Muscle layer of duodenum (tissue), 2 donors: ENCODE measurements at regions not wholly inside any gene's neighbourhood (a gene's known extent, or its start where the extent isn't known, plus 50 kb on each side); places are given as distances from the start of the nearest gene placed in this dataset.

Source experiments
- H3K27ac ChIP-seq: one replicate; pipeline ENCODE4 v1.7.0; 2013; ENCODE audit warnings: mild to moderate bottlenecking, low read length
- H3K27me3 ChIP-seq: one replicate; pipeline ENCODE4 v1.7.0; 2013; ENCODE audit warnings: low read depth, mild to moderate bottlenecking, control low read depth, low read length
- H3K36me3 ChIP-seq, 2 donors: one replicate each; pipeline ENCODE4 v1.7.0; 2013; ENCODE audit warnings: low read length in 2 of 2, control low read depth in 1 of 2, mild to moderate bottlenecking in 1 of 2; ENCODE audit not compliant: insufficient read depth in 2 of 2, control insufficient read depth in 1 of 2
- H3K4me1 ChIP-seq, 2 donors: one replicate each; pipeline ENCODE4 v1.7.0; 2013; ENCODE audit warnings: low read length in 2 of 2, mild to moderate bottlenecking in 2 of 2, control low read depth in 1 of 2, moderate library complexity in 1 of 2; ENCODE audit not compliant: insufficient read depth in 2 of 2, control insufficient read depth in 1 of 2
- H3K4me3 ChIP-seq, 2 donors: one replicate each; pipeline ENCODE4 v1.7.0; 2013; ENCODE audit warnings: low read length in 2 of 2, low read depth in 1 of 2, mild to moderate bottlenecking in 1 of 2
- H3K9me3 ChIP-seq, 2 donors: one replicate each; pipeline ENCODE4 v1.7.0; 2013; ENCODE audit warnings: low read length in 2 of 2, control low read depth in 1 of 2, mild to moderate bottlenecking in 1 of 2; ENCODE audit not compliant: control insufficient read depth in 1 of 2
- donor health status: healthy.

- no peaks in the 10 kb centered on the region for H3K27me3 ChIP-seq
- no peak overlapping the region for H3K4me3 ChIP-seq
- H3K9me3 ChIP-seq: peaks cover 0 to 3% of the 10 kb centered on the region in 2 donors
- no peak overlapping the region for H3K27ac ChIP-seq
- no peaks in the 10 kb centered on the region for H3K36me3 ChIP-seq
- H3K4me1 ChIP-seq: no peaks in the 10 kb centered on the region
Measured at GRCh38 chr16:8260140-8260539, 330.2 kb downstream of the TMEM114 start.

- peaks cover 0 to 3% of the 10 kb centered on the region in 2 donors for H3K9me3 ChIP-seq
- H3K4me3 ChIP-seq: no peak overlapping the region
- no peaks in the 10 kb centered on the region for H3K4me1 ChIP-seq
- no peaks in the 10 kb centered on the region for H3K36me3 ChIP-seq
- no peaks in the 10 kb centered on the region for H3K27me3 ChIP-seq
- H3K27ac ChIP-seq: no peak overlapping the region
Measured at GRCh38 chr16:8258523-8258922, 331.8 kb downstream of the TMEM114 start.

GRCh38 chr16:8257561-8257960 is 332.8 kb downstream of the TMEM114 start:
- Histone ChIP-seq H3K4me3 (no peak overlapping the region), H3K4me1 (no peaks in the 10 kb centered on the region), H3K27me3 (no peaks in the 10 kb centered on the region), H3K27ac (no peak overlapping the region), H3K36me3 (no peaks in the 10 kb centered on the region), H3K9me3 (peaks cover 0 to 3% of the 10 kb centered on the region in 2 donors)

DNA sequence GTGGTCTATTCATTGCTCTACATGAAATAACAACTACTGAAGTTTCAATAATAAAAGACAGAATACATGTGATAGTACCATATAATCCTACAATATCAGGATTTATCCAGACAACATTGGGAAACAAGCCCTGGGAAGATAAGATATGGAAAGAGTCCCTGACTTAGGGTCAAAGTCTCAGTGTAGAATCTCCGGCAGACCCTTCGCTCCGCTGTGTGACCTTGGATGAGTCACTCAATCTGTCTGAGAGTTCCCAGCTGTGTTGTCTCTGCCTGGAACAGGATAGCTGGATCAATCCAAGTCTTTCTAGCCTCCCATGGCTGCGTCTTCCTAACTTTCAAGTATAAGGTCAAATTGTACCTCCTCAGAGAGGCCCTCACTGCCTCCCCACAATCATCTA is 335.9 kb downstream of the TMEM114 start:
- H3K4me3 ChIP-seq: no peak overlapping the region
- H3K27me3 ChIP-seq: no peaks in the 10 kb centered on the region
- no peak overlapping the region for H3K27ac ChIP-seq
- H3K9me3 ChIP-seq: no peaks in the 10 kb centered on the region
- no peaks in the 10 kb centered on the region for H3K36me3 ChIP-seq
- H3K4me1 ChIP-seq: no peaks in the 10 kb centered on the region

GRCh38 chr16:8253718-8254117 is 336.6 kb downstream of the TMEM114 start:
- Histone ChIP-seq H3K27me3 (no peaks in the 10 kb centered on the region), H3K36me3 (no peaks in the 10 kb centered on the region), H3K9me3 (no peaks in the 10 kb centered on the region), H3K4me1 (no peaks in the 10 kb centered on the region), H3K4me3 (no peak overlapping the region), H3K27ac (no peak overlapping the region)

GRCh38 chr16:8251727-8252126 is 338.6 kb downstream of the TMEM114 start:
- peaks cover 5% of the 10 kb centered on the region for H3K27me3 ChIP-seq
- no peaks in the 10 kb centered on the region for H3K36me3 ChIP-seq
- H3K4me1 ChIP-seq: no peaks in the 10 kb centered on the region
- H3K27ac ChIP-seq: no peak overlapping the region
- no peak overlapping the region for H3K4me3 ChIP-seq
- no peaks in the 10 kb centered on the region for H3K9me3 ChIP-seq

GRCh38 chr16:8251298-8251697 is 339.0 kb downstream of the TMEM114 start:
- no peak overlapping the region for H3K4me3 ChIP-seq
- no peak overlapping the region for H3K27ac ChIP-seq
- no peaks in the 10 kb centered on the region for H3K9me3 ChIP-seq
- peaks cover 5% of the 10 kb centered on the region for H3K27me3 ChIP-seq
- no peaks in the 10 kb centered on the region for H3K36me3 ChIP-seq
- H3K4me1 ChIP-seq: no peaks in the 10 kb centered on the region

DNA sequence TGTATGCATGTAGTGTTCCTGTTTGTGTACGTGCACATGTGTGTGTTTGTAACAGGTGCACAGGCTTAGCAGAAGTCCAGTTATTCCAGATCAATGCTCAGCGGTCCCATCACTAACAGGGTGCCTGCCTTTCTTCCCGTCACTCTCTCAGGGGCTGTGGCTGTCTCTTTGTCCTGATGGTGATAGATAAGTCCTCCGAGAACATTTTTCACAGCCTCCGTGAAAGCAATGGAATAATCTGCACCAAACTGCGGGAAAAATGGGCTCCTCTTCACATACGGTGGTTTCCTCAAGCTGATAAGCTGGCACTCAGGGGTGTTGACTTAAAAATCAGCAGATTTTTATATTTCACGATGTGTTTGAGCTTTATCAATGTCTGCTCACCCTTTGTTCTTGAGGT is 342.3 kb downstream of the TMEM114 start:
- peaks cover 5% of the 10 kb centered on the region for H3K27me3 ChIP-seq
- H3K4me1 ChIP-seq: no peaks in the 10 kb centered on the region
- no peaks in the 10 kb centered on the region for H3K9me3 ChIP-seq
- H3K4me3 ChIP-seq: no peak overlapping the region
- H3K36me3 ChIP-seq: no peaks in the 10 kb centered on the region
- no peak overlapping the region for H3K27ac ChIP-seq

DNA sequence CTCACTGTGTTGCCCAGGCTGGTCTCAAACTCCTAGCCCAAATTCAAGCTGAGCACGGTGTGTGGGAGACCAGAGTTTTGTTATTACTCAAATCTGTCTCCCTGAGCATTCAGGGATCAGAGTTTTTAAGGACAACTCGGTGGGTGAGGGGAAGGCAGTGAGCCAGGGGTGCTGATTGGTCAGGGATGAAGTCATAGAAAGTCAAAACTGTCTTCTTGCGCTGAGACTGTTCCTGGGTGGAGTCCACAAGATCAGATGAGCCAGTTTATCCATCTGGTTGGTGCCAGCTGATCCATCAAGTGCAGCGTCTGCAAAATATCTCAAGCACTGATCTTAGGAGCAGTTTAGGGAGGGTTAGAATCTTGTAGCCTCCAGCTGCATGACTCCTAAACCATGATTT is 346.3 kb downstream of the TMEM114 start:
- no peak overlapping the region for H3K27ac ChIP-seq
- no peaks in the 10 kb centered on the region for H3K4me1 ChIP-seq
- no peak overlapping the region for H3K4me3 ChIP-seq
- peaks cover 5% of the 10 kb centered on the region for H3K27me3 ChIP-seq
- H3K9me3 ChIP-seq: no peaks in the 10 kb centered on the region
- H3K36me3 ChIP-seq: no peaks in the 10 kb centered on the region

GRCh38 chr16:8241408-8241807 is 348.9 kb downstream of the TMEM114 start:
- Histone ChIP-seq H3K4me1 (no peaks in the 10 kb centered on the region), H3K9me3 (no peaks in the 10 kb centered on the region), H3K27ac (no peak overlapping the region), H3K36me3 (no peaks in the 10 kb centered on the region), H3K27me3 (no peaks in the 10 kb centered on the region), H3K4me3 (no peak overlapping the region)

DNA sequence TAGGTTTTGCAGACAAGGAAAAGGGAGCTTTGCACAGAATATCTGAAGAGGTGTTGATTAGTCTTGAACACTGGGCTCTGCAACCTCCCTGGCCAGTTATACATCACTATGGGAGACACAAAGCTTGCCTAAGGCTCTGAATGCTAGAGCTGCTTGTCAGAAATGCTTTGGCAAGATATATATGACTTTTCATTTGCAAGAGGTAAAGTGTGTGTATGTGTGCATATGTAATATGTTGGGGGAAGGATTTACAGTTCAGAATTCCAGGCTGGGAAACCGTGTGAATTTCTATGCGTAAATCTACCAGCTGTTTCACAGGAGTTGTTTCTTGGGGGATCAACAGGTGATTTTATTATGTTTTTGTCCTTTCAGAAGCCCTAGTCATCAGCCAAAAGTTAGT is 350.9 kb downstream of the TMEM114 start:
- H3K27ac ChIP-seq: no peak overlapping the region
- H3K9me3 ChIP-seq: no peaks in the 10 kb centered on the region
- no peak overlapping the region for H3K4me3 ChIP-seq
- H3K4me1 ChIP-seq: no peaks in the 10 kb centered on the region
- H3K27me3 ChIP-seq: no peaks in the 10 kb centered on the region
- no peaks in the 10 kb centered on the region for H3K36me3 ChIP-seq

GRCh38 chr16:8237452-8237851 is 352.9 kb downstream of the TMEM114 start:
- Histone ChIP-seq H3K4me1 (no peaks in the 10 kb centered on the region), H3K4me3 (no peak overlapping the region), H3K9me3 (no peaks in the 10 kb centered on the region), H3K36me3 (no peaks in the 10 kb centered on the region), H3K27me3 (no peaks in the 10 kb centered on the region), H3K27ac (no peak overlapping the region)
